ENCODE measurements at regions not wholly inside any gene's neighbourhood (a gene's known extent, or its start where the extent isn't known, plus 50 kb on each side); places are given as distances from the start of the nearest gene placed in this dataset.

GRCh38 chr3:26350853-26351252, 271.7 kb upstream of the LRRC3B start:
- TF ChIP-seq FOS (IDR thresholded peaks at IDR 0.05; ENCODE audit: borderline replicate concordance, insufficient read depth, low read length) (no peak), MAX (IDR thresholded peaks at IDR 0.05; ENCODE audit: insufficient read depth, insufficient read length) (no peak), JUN (IDR thresholded peaks at IDR 0.05; ENCODE audit: borderline replicate concordance, insufficient read depth, insufficient read length, low read depth) (no peak), POLR2AphosphoS5 (IDR thresholded peaks at IDR 0.05; ENCODE audit: insufficient read depth, low read depth, low read length) (no peak), MYC (IDR thresholded peaks at IDR 0.05; ENCODE audit: low read depth, low read length) (no peak), CTCF (IDR thresholded peaks at IDR 0.05; ENCODE audit: extremely low read depth in 1 of 2, insufficient read depth in 1 of 2, low read depth in 1 of 2, low read length in 2 of 2) (no peak), EZH2 (IDR thresholded peaks at IDR 0.05; ENCODE audit: borderline replicate concordance, low read depth, low read length, severe bottlenecking) (no peak), GATA2 (IDR thresholded peaks at IDR 0.05; ENCODE audit: insufficient read depth, insufficient read length, low read depth, low read length) (no peak), POLR2A (IDR thresholded peaks at IDR 0.05; ENCODE audit: low read depth, low read length) (no peak)
- H3K4me1 ChIP-seq (ENCODE audit: control insufficient read depth, extremely low read depth, insufficient read depth, low read length), result no peaks in the 10 kb centered on the region
- dilution Hi-C loops (cut with MboI; ENCODE audit: extremely low pct_ligation_motif_present, low sequenced_read_pairs), result no loop called here
- ChIA-PET CTCF (no interaction called here), POLR2A (no interaction called here)
- no peak overlapping the region for H3K9ac ChIP-seq (replicated peaks; ENCODE audit: extremely low read depth, insufficient read depth, low read length)
- no peaks in the 10 kb centered on the region for H3K9me1 ChIP-seq (replicated peaks; ENCODE audit: control insufficient read depth, extremely low read depth, insufficient read depth, low read length)
- H4K20me1 ChIP-seq (replicated peaks; ENCODE audit: control insufficient read depth, extremely low read depth, insufficient read depth, low read length), result no peaks in the 10 kb centered on the region
- no peaks in the 10 kb centered on the region for H3K36me3 ChIP-seq (ENCODE audit: control insufficient read depth in 2 of 2, extremely low read depth in 1 of 2, insufficient read depth in 2 of 2, low read length in 2 of 2)
- H3K27ac ChIP-seq (ENCODE audit: insufficient read depth, low read depth, low read length), result no peak overlapping the region
- no peak overlapping the region for H3K4me2 ChIP-seq (ENCODE audit: insufficient read depth, low read length)
- H2AFZ ChIP-seq (ENCODE audit: low read depth, low read length), result no peak overlapping the region
- H3K79me2 ChIP-seq (ENCODE audit: control insufficient read depth, insufficient read depth, low read length), result no peaks in the 10 kb centered on the region
- BruUV-seq (replicated peaks), result no TSS peak
- intact Hi-C loops (cut with micrococcal nuclease), result no loop called here
- no peaks in the 10 kb centered on the region for H3K27me3 ChIP-seq (ENCODE audit: control insufficient read depth in 2 of 2, insufficient read depth in 2 of 2, low read length in 2 of 2)
- FAIRE-seq (no peak), DNase-seq (ENCODE audit: low read depth, low spot score) (no peak)
- no peak overlapping the region for H3K4me3 ChIP-seq (replicated peaks in 1 of 3; ENCODE audit: insufficient read depth in 1 of 3, low read depth in 1 of 3, low read length in 3 of 3)
- no peaks in the 10 kb centered on the region for H3K9me3 ChIP-seq (replicated peaks; ENCODE audit: control insufficient read depth, insufficient read depth, low read length)

Data from endothelial cell of umbilical vein (primary cell).